GM19025 (cell line): ENCODE measurements at regions not wholly inside any gene's neighbourhood (a gene's known extent, or its start where the extent isn't known, plus 50 kb on each side); places are given as distances from the start of the nearest gene placed in this dataset.
"Not testable (repeated sequence)": the region's sequence is repeated elsewhere in the genome, so short reads cannot be mapped to it uniquely, and the experiment has no call there.

Experiments used
- ATAC-seq: cut with Tn5 transposase; IDR thresholded peaks from one replicate; pipeline ENCODE4 v1.9.1; 2021; ENCODE audit warnings: mild to moderate bottlenecking, low read depth, moderate library complexity; ENCODE audit not compliant: unreplicated experiment

DNA sequence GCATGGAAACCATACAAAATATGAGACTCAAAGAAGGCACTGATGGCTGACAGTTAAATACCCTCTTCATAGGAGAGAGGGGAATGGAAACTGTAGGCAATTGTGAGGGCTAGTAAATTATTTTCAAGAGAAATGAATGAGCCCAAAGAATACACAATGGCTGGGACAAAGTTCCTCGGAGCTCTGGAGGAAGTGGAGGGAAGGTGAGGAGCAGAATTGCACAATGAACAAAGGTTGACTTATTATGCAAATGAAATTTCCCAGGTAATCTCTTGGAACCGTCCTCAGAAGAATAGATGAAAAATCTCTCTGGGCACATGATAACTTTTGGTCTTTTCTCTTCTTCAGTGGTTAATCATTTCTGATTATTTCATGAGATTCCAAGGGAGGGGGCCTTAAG, 202.6 kb upstream of the VCX start:
- no peak for ATAC-seq

DNA sequence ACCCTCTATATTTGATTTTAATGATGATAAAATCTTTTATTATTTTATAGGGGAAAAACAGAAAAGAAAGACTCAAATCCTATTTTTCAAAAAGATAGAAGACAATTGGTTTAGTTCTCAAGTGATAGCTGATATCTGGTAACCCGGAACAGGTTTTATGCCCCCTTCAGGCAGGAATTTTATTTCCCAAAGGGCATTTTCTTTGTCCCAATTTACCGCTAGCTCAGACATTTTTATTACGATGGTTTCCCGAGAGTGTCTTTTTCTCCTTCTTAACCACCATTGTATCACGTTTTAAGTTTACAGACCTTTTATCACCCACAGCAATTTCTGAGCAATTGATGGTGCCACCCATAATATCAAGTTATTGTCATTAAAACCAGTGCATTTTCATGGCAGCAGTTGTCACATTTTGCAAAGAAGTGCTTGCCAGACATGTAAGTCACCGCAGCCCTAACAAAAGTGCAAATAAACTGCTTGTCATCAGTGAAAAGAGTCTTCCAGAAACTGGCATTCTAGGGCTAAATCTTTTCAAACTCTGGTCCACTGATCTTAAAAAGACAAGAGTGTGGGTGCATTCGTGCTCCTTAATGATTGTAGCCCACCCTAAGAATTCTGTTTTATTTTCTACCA, 204.8 kb upstream of the VCX start:
- no peak for ATAC-seq

DNA sequence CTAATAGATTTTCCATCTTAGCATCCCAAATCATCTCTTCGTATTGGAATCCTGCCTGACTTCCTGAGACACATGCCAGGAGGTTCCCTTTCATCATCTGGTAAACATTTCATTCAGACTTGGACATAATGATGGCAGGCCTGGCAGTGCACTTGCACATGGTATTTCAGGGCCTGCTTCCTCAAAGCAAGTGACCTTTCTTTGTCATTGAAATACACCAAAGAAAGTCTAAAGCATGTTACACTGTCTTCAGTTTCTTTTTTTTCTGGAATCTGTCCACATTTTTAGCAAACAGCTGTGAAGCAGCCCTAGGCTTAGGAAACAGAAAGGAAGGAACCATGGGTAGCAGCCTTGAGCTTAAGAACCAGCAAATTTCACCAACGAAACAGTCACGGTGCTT, 205.9 kb upstream of the VCX start:
- no peak for ATAC-seq

DNA sequence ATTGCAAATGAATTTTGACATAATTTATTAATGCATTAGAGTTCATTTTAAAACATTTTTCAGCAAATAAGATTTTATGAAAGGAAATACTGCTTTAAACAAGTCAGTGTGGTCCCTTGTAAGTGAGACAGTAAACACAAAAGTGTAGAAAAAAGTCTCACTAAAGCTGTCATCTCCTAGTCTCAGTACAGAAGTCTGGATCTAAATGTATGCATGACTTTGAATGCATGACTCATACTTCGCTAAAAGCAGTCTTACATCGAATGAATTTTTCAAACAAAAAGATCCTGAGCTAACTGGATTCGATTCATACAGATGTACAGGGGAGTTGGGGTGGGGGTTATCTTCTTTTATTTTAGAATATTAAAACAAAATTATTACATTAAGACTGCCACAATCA, 207.4 kb upstream of the VCX start:
- ATAC-seq, result no peak

DNA sequence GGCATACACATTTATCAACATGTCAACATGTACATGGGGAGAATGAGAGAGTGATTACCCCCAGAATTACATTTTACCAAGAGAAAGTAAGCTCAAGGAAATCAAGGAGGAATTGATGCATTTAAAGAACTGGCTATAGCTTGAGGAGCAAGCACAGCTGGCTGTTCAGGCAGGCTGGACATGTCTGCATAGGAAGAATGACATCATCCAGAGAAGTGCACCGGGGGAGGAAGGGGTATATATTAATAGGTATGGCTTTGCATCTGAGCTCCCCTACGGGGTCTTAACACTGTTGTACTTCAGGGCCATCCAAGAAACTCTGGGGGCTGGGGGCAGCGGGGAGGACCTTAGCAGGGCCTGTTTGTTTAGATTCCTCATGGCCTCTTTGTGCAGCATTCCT, 222.4 kb upstream of the VCX start:
- ATAC-seq, result no peak

DNA sequence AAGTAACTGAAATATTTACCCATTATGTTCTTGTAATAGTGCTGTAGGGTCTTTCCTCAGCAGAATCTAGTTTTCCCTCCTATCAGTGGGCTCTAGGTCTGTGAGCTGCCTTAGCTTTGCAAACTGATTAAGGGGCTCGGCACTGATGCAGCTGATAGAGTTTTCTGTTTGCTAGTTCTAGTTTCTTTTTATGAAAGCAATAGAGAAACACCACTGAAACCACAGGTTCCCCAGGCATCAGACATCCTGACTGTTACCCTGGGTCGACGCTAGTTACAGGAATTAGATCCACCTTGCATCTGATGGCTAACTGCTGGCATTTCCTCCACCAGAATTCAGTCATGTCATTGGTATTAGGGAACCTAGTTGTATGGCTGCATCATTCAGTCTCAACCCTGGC, 225.0 kb upstream of the VCX start:
- no peak for ATAC-seq

DNA sequence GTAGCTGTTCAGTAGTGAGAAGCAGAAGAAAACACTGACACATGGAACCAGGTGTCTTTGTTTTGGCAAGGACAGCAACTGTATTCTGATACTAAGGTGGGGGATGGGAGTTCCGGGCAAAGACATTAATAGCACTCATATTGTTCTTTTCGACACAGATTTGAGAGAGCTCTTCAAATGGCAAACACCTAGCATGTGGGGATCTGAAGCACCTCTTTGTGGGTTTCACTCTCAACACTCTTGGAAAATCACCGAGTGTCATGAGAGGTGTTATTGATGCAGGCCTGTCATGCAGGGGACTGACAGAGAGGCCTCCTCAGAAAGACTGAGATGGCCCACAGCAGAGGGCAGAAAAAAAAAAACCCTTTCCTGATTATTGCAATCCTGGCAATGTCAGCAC, 228.4 kb upstream of the VCX start:
- no peak for ATAC-seq

DNA sequence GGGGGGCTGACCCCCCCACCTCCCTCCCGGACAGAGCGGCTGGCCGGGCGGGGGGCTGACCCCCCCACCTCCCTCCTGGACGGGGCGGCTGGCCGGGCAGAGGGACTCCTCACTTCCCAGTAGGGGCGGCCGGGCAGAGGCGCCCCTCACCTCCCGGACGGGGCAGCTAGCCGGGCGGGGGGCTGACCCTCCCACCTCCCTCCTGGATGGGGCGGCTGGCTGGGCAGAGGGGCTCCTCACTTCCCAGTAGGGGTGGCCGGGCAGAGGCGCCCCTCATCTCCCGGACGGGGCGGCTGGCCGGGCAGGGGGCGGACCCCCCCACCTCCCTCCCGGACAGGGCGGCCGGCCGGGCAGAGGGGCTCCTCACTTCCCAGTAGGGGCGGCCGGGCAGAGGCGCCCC, 234.3 kb upstream of the VCX start:
- not testable (repeated sequence) for ATAC-seq

DNA sequence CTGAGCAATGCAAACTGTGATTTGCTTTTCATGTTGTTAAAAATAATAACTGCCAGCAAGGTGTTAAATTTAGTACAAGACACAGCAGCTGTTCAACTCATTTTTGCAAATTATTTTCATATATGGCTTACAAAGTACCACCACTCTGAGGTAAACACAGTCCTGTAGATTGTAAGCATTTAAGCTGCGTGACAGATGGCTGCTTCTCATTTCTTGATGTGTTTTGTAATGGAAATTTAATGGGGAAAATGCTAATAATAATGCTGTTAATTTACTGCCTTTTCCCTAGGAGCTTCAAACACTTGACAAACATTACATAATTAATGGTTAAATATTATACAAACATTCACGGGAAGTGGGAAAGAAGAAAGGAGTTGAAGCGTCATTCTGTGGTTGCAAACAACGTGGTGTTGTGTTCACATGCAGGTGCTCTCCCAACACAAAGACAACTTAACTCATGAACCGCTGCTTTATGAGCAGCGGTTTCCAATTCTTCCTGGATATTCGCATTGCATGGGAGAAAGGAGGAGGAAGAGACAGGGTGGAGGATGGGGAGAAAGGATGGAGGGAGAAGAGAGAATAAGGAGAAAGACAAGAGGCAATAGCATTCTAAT, 236.8 kb upstream of the VCX start:
- no peak for ATAC-seq

DNA sequence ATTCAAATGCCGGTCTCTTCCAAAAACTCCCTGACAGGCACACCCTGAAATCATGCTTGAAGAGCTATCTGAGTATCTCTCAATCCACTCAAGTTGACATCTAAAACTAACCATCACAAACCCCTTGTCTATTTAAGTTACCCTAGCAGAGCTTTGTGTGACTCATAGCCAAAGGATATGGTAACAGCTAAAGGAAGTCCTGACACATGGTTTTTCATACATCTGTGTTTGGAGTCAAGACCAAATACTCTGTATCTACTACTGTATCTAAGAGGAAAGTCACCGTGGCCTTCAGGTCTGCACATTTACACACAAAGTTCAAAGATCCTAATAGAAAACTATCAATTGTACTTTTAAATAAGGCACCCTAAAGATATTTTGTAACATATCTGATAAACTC, 239.6 kb upstream of the VCX start:
- no peak for ATAC-seq

DNA sequence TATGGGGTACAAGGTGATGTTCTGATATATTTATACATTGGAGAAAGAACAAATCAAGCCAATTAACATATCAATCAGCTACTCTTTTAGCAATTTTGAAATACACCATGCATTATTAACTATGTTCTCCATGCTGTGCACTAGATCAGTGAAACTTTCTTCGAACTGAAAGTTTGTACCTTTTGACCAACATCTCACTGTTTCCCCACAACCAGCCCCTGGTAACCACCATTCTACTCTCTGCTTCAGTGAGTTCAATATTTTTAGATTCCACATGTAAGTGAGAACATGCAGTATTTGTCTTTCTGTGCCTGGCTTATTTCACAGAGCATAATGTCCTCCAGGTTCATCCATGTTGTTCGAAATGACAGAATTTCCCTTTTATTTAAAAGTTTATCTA, 246.1 kb upstream of the VCX start:
- ATAC-seq, result no peak

DNA sequence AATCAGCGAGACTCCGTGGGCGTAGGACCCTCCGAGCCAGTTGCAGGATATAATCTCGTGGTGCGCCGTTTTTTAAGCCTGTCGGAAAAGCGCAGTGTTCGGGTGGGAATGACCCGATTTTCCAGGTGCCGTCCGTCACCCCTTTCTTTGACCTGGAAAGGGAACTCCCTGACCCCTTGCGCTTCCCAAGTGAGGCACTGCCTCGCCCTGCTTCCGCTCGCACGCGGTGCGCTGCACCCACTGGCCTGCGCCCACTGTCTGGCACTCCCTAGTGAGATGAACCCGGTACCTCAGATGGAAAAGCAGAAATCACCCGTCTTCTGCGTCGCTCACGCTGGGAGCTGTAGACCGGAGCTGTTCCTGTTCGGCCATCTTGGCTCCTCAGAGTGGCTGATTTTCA, 249.6 kb upstream of the VCX start:
- ATAC-seq, result not testable (repeated sequence)

DNA sequence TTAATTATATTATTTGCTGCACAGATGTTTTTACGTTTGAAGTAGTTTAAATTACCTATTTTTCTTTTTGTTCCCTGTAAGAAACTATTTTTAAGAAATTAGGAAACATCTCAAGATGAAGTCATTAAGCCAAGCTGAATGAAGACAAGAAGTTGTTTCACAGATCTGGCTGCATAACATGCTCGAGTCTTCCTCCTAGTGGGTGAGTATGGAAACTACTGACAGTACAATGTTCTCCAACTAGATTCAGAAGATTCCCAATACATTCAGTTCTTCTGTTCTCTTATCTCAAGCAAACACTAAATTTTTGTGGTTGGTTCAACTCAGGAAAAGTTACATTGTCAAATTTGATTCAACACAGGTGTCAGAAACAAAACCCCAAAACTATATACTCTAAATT, 256.8 kb upstream of the VCX start:
- no peak for ATAC-seq

DNA sequence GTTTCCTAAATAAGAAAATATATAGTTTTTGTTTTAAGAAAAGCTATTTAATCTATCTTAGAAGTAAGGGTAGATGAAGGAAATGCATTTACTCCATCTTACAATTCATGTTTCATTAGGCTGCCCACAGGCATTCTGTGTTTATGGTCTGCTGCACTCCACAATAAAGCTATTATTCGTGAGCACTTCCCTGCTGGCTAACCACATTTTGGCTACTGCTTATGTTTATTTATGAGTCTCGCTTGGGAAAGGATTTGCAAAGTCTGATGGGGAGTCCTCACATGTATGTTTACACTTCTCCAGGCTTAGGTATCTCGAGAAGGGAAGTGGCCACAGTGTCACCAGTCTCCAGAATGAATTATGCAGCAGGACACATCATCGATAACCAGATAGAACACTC, 260.8 kb upstream of the VCX start:
- no peak for ATAC-seq

DNA sequence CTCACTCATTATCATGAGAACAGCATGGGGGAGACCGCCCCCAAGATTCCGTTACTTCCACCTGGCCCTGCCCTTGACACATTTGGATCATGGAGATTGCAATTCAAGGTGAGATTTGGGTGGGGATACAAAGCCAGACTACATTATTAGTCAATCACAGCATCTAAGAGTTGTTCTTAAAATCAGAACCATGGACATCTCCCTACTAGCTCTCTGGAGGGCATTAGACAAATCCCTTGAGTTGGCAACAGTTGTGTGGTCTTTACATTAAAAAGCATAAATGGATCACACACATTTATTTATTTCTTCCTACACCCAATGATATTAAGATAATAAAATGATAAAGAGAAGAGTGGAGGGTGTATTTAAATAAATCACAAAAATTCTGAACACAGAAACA, 262.8 kb upstream of the VCX start:
- ATAC-seq, result no peak

DNA sequence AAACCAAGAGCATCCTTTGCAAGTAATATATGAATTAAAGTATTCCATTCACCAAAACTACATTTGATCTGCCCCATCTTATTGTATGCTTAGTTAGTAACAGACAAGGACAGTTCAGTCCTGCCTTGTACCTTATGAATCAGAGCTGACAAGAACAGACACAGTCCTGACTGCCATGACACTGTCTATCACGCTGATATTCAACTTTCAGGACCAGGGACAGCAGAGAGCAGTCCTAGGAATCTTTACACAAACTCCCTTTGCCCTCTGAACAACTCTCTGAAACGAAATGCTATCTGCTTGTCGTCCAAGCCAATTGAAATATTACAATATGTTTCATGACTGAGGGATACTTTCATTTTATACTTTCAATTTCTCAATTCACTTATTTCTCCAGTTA, 268.6 kb upstream of the VCX start:
- ATAC-seq, result no peak

DNA sequence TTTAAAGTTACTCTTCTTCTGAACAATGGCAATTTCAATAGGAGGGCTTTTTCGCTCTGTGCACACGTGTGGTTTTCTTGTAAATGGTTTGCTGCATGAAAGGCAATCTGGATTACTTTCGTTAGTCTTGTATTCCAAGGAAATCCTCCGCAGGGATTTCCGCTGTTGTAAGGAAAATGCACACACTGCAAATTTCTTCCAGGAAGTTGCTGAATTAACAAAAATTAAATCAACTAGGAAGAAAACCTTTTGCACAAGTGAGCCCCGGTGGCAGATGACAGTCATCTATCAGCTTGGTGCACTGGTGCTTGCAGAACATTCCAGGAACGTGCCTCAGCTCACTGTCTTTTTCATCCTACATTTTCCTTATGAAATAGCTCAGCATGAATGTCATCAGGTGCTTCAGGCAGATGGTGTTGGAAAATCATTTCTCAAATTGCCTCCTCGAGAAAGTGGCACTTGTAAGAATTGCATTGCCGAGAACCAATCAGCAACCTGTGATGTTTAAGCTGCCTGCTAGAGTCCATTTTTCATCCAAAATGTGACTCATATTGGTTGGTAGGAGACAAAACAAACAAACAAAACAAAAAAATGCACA, 272.4 kb upstream of the VCX start:
- ATAC-seq, result no peak

DNA sequence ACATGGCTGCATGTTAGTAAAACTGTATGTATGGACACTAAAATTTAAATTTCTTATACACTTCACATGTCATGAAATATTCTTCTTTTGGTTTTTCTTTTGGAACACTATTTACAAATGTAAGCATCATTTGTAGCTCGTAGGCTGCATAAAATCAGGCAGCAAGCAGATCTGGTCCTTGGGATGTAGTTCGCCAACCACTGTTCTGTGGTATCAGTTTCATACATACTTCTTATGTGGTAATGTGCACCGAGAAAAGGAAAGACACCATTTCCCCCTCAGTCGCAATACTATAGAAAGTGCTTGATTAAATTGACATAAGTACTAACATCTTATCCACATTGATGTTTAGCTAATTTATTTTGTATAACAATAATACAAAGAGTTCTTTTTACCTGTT, 274.4 kb upstream of the VCX start:
- ATAC-seq, result no peak

DNA sequence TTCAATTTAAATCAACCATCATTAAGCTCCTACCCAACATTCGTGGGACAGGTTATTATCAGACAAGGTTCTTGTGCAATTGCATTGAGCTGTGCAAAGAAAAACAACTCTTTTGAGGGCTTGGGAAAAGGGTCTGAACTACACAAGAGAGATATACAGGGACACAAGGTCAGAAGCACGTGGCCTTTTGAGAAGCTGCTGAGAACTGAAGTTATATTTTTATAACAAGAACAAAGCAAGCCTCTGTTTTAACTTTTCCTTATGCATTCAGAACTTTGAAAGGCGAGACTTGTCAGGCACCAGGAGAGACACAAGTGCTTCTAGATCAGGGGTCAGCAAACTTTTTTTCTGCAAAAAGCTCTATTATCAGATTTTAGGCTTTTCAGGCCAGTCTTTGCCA, 274.8 kb upstream of the VCX start:
- ATAC-seq, result no peak

DNA sequence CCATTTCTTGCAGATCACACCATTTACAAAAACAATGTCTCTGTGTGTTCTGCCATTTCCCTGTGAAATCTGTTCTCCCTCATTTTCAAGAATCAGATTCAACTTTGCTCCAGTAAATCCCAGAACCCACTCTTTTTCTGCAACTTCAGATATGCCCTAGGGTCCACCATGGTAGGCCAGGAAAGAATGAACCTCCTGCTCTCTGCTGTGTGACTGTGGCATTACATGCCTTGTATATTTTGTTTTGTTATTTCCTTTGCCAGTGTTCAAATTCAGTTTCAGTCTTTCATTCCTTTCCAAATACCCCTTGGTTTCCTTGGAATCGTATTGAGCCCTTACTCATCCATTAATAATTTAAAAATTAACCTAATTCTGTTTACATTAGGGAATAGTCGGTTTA, 290.2 kb upstream of the VCX start:
- ATAC-seq, result no peak

DNA sequence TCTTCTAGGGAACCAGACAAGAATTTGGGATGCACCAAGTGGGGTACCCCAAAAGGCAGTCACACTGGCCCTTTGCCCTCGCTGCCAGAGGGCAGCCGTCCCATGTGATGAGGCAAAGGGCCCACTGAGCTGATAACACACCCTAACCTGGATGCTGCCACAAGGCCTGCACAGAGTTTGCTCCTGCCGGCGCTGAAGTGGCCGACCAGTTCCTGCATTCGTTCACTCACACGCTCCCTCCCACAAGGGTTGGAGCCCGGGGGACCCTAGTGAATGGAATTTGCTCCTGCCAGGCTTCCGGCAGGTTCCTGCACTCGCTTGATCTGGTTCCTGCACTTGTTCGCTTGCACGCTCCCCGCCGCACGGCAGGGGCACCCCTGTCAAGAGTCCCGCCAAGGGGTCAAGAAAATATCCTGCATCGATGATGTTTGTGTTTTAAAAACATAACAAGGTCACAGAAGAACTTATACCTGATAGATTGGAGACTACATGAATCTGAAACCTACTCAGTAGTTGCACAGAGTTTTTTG, 296.4 kb upstream of the VCX start:
- no peak for ATAC-seq

DNA sequence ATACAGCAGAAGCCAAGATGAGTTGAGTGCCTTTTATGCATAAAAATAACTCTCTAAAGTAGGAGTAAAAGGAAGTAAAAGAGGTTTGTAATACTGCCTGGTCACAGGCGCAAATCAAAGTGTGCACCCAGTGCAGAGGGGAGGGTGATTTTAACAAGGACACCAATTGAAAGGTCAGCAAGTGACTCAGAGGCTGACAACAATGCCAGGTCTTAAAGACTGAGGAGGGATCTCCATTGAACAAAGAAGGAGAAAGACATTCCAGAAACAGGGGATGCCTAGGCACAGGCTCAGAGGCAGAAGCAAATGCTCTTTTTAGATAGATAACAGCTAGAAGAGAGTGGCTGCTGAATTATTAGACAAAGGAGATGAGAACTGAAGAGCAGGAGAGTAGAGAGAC, 297.4 kb upstream of the VCX start:
- no peak for ATAC-seq
